DND-41 (cell line): ENCODE measurements at regions not wholly inside any gene's neighbourhood (a gene's known extent, or its start where the extent isn't known, plus 50 kb on each side); places are given as distances from the start of the nearest gene placed in this dataset.

Experiments
- ATAC-seq: fragments of 200-7000 bp; cut with Tn5 transposase; 3 replicates; pipeline ENCODE4 v1.9.1; 2021; ENCODE audit warnings: low read depth; ENCODE audit not compliant: insufficient read depth
- DNase-seq: peaks from one replicate; pipeline ENCODE4 v3.0.0-alpha.2; 2020
- H2AFZ ChIP-seq: 2 replicates; pipeline ENCODE4 v1.6.0; 2012; ENCODE audit warnings: low read depth, low read length
- H3K27ac ChIP-seq: 2 replicates; pipeline ENCODE4 v1.5.1; 2012; ENCODE audit warnings: low read length, inconsistent platforms
- H3K27me3 ChIP-seq: fragments of 200-600 bp; sonication (generic); 2 replicates; pipeline ENCODE4 v1.6.0; 2012; ENCODE audit warnings: low read length, mild to moderate bottlenecking, inconsistent platforms; ENCODE audit not compliant: insufficient read depth, poor library complexity
- H3K36me3 ChIP-seq: 2 replicates; pipeline ENCODE4 v1.5.1; 2012; ENCODE audit warnings: low read length, inconsistent platforms; ENCODE audit not compliant: insufficient read depth
- H3K4me1 ChIP-seq: 2 replicates; pipeline ENCODE4 v1.5.1; 2012; ENCODE audit warnings: mild to moderate bottlenecking, low read length; ENCODE audit not compliant: insufficient read depth
- H3K4me2 ChIP-seq: 2 replicates; pipeline ENCODE4 v1.6.0; 2012; ENCODE audit warnings: mild to moderate bottlenecking, moderate library complexity, low read length, inconsistent platforms; ENCODE audit not compliant: insufficient read depth
- H3K4me3 ChIP-seq, 2 experiments: fragments of 200-600 bp in 1 of 2; shearing (Covaris generic) in 1 of 2; 2 replicates each; pipeline ENCODE4 v1.5.1; 2012 to 2016; ENCODE audit warnings: inconsistent platforms in 2 of 2, low read length in 2 of 2, mild to moderate bottlenecking in 2 of 2, low read depth in 1 of 2, moderate library complexity in 1 of 2
- H3K79me2 ChIP-seq: 2 replicates; pipeline ENCODE4 v1.6.0; 2012; ENCODE audit warnings: low read length, inconsistent platforms; ENCODE audit not compliant: insufficient read depth
- H3K9ac ChIP-seq: 2 replicates; pipeline ENCODE4 v1.6.0; 2012; ENCODE audit warnings: low read depth, mild to moderate bottlenecking, inconsistent platforms, low read length, moderate library complexity
- H3K9me3 ChIP-seq: 2 replicates; pipeline ENCODE4 v1.5.1; 2012; ENCODE audit warnings: low read length, moderate library complexity, mild to moderate bottlenecking, inconsistent platforms; ENCODE audit not compliant: insufficient read depth, severe bottlenecking
- H4K20me1 ChIP-seq: 2 replicates; pipeline ENCODE4 v1.6.0; 2012; ENCODE audit warnings: low read length; ENCODE audit not compliant: insufficient read depth
- EZH2 ChIP-seq: IDR thresholded peaks from 3 replicates; pipeline ENCODE4 v1.6.1; 2012; ENCODE audit warnings: borderline replicate concordance, low read depth, mild to moderate bottlenecking, moderate library complexity, low read length, inconsistent platforms; ENCODE audit not compliant: severe bottlenecking
- TF ChIP-seq, protein P1 (sequence below): IDR thresholded peaks from 2 replicates; pipeline ENCODE4 v1.5.1; 2012; ENCODE audit warnings: borderline replicate concordance, low read length, moderate library complexity, mild to moderate bottlenecking; ENCODE audit not compliant: poor library complexity, severe bottlenecking; ENCODE audit errors: extremely low read depth

DNA sequence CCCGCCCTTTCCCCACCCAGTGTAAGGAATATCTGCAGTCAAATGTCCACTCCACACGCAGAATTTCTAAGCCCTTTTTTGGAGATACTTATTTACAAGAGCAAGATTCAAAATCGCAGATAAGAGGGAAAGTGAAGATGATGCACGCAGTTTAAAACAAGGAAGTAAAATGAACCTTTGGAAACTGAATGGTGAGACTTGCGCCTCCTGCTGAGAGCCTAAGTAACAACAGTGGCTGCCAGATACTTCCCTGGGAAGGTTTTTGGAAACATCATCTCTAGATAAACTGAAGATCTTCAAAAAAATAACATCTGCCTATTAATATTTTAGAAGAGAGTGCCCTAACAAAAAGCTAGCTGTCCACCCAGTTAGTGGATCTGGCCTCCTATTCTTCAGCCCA, 963.1 kb upstream of the FAT3 start:
- H3K79me2 ChIP-seq, result no peaks in the 10 kb centered on the region
- TF ChIP-seq, protein P1, sequence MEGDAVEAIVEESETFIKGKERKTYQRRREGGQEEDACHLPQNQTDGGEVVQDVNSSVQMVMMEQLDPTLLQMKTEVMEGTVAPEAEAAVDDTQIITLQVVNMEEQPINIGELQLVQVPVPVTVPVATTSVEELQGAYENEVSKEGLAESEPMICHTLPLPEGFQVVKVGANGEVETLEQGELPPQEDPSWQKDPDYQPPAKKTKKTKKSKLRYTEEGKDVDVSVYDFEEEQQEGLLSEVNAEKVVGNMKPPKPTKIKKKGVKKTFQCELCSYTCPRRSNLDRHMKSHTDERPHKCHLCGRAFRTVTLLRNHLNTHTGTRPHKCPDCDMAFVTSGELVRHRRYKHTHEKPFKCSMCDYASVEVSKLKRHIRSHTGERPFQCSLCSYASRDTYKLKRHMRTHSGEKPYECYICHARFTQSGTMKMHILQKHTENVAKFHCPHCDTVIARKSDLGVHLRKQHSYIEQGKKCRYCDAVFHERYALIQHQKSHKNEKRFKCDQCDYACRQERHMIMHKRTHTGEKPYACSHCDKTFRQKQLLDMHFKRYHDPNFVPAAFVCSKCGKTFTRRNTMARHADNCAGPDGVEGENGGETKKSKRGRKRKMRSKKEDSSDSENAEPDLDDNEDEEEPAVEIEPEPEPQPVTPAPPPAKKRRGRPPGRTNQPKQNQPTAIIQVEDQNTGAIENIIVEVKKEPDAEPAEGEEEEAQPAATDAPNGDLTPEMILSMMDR, result no peak
- no peak for TF ChIP-seq EZH2
- H3K27ac ChIP-seq, result no peak overlapping the region
- no peak overlapping the region for H3K4me3 ChIP-seq
- no peaks in the 10 kb centered on the region for H3K4me1 ChIP-seq
- no peaks in the 10 kb centered on the region for H3K27me3 ChIP-seq
- H3K9me3 ChIP-seq, result no peaks in the 10 kb centered on the region
- no peak overlapping the region for H2AFZ ChIP-seq
- DNase-seq, result no peak
- H3K9ac ChIP-seq, result no peak overlapping the region
- no peaks in the 10 kb centered on the region for H4K20me1 ChIP-seq
- no peaks in the 10 kb centered on the region for H3K36me3 ChIP-seq
- H3K4me2 ChIP-seq, result no peak overlapping the region
- ATAC-seq, result no peak

DNA sequence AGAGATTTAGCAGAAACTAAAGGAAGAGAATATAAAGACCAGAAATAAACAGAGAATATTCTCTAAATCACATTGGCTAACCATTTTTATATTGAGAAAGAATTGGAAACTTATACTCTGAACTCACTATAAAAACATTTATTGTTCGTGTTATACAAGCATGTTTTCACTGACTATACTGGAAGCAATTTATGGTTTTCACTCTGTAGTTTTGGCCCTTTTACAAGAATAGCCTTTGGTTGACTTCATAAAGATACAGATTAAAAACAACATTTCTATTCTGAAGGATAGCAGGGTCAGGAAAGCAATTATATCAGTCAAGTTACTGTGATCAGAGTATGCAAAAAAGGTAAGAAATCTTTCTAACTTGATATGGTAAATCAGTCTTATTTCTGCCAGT, 965.7 kb upstream of the FAT3 start:
- Histone ChIP-seq H3K9me3 (no peaks in the 10 kb centered on the region), H3K27ac (no peak overlapping the region), H3K27me3 (no peaks in the 10 kb centered on the region), H4K20me1 (no peaks in the 10 kb centered on the region), H3K4me2 (no peak overlapping the region), H2AFZ (no peak overlapping the region), H3K36me3 (no peaks in the 10 kb centered on the region), H3K4me3 (no peak overlapping the region), H3K4me1 (no peaks in the 10 kb centered on the region), H3K79me2 (no peaks in the 10 kb centered on the region), H3K9ac (no peak overlapping the region)
- TF ChIP-seq, protein P1, result no peak
- no peak for TF ChIP-seq EZH2
- DNase-seq (no peak), ATAC-seq (no peak)

DNA sequence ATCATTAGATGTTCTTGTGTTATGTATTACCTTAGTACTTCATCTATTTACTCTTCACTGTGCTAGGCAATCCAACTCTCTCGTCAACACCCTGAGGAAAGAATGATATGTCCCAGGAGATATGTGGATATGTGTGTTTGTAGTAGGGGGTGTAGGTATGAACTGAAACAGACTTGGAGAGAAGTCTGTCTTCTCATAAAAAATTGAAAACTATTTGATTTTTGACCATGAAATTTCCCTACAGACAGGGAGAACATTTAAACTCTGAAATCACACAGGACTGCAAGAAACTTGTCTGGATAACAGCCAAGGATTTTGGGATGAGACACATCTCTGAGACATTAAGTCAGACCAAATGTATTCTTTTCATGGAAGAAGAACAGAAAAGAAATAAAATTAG, 967.0 kb upstream of the FAT3 start:
- Histone ChIP-seq H3K27me3 (no peaks in the 10 kb centered on the region), H2AFZ (no peak overlapping the region), H3K9ac (no peak overlapping the region), H4K20me1 (no peaks in the 10 kb centered on the region), H3K27ac (no peak overlapping the region), H3K4me3 (no peak overlapping the region), H3K4me2 (no peak overlapping the region), H3K36me3 (no peaks in the 10 kb centered on the region), H3K9me3 (no peaks in the 10 kb centered on the region), H3K79me2 (no peaks in the 10 kb centered on the region), H3K4me1 (no peaks in the 10 kb centered on the region)
- no peak for DNase-seq
- no peak for ATAC-seq
- TF ChIP-seq, protein P1, result no peak
- TF ChIP-seq EZH2, result no peak
